B cell (primary cell): ENCODE measurements at regions not wholly inside any gene's neighbourhood (a gene's known extent, or its start where the extent isn't known, plus 50 kb on each side); places are given as distances from the start of the nearest gene placed in this dataset.

Source experiments
- EZH2 ChIP-seq: IDR thresholded peaks from 2 replicates; pipeline ENCODE4 v1.6.1; 2012; ENCODE audit warnings: borderline replicate concordance, low read depth, mild to moderate bottlenecking, moderate library complexity, low read length; ENCODE audit not compliant: insufficient read depth, poor library complexity, severe bottlenecking
- TF ChIP-seq, protein P1 (sequence below): fragments of 200-600 bp; IDR thresholded peaks from one replicate; pipeline ENCODE4 v1.8.0; 2022; ENCODE audit warnings: antibody characterized with exemption, mild to moderate bottlenecking

- TF ChIP-seq EZH2: no peak
- TF ChIP-seq, protein P1, sequence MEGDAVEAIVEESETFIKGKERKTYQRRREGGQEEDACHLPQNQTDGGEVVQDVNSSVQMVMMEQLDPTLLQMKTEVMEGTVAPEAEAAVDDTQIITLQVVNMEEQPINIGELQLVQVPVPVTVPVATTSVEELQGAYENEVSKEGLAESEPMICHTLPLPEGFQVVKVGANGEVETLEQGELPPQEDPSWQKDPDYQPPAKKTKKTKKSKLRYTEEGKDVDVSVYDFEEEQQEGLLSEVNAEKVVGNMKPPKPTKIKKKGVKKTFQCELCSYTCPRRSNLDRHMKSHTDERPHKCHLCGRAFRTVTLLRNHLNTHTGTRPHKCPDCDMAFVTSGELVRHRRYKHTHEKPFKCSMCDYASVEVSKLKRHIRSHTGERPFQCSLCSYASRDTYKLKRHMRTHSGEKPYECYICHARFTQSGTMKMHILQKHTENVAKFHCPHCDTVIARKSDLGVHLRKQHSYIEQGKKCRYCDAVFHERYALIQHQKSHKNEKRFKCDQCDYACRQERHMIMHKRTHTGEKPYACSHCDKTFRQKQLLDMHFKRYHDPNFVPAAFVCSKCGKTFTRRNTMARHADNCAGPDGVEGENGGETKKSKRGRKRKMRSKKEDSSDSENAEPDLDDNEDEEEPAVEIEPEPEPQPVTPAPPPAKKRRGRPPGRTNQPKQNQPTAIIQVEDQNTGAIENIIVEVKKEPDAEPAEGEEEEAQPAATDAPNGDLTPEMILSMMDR: no peak
Measured at GRCh38 chr12:34233618-34234017, 211.3 kb downstream of the ALG10 start.
